ENCODE measurements at regions not wholly inside any gene's neighbourhood (a gene's known extent, or its start where the extent isn't known, plus 50 kb on each side); places are given as distances from the start of the nearest gene placed in this dataset.

- Histone ChIP-seq H3K4me3 (no peak overlapping the region), H3K27me3 (no peaks in the 10 kb centered on the region), H3K4me1 (peaks cover 0 to 11% (median 0%) of the 10 kb centered on the region in 12 donors), H3K9me3 (peaks cover 0 to 14% (median 0%) of the 10 kb centered on the region in 12 donors), H3K27ac (no peak overlapping the region), H3K36me3 (no peaks in the 10 kb centered on the region)
- intact Hi-C loops (cut with DNase I): no loop called here
- DNase-seq (no peak), ATAC-seq (no peak)
- TF ChIP-seq CTCF (IDR thresholded peaks at IDR 0.05) (no peak), POLR2A (IDR thresholded peaks at IDR 0.05) (no peak)
- WGBS, 4 donors: 74 to 77% (median 76%) methylated on average over 5 of the region's 5 CpGs
Measured at GRCh38 chr20:4415281-4415680, 166.2 kb upstream of the ADRA1D start.

- Histone ChIP-seq H3K9me3 (peaks cover 0 to 5% (median 0%) of the 10 kb centered on the region in 12 donors), H3K27me3 (no peaks in the 10 kb centered on the region), H3K36me3 (no peaks in the 10 kb centered on the region), H3K4me1 (peaks cover 0 to 11% (median 0%) of the 10 kb centered on the region in 12 donors), H3K27ac (peak overlapping the region in 1 of 12 donors; percentile 59), H3K4me3 (no peak overlapping the region)
- 51 to 61% (median 58%) methylated on average over 8 of the region's 8 CpGs for WGBS, 4 donors
- no peak for ATAC-seq
- no peak for TF ChIP-seq CTCF (IDR thresholded peaks at IDR 0.05)
- no peak for TF ChIP-seq POLR2A (IDR thresholded peaks at IDR 0.05)
- intact Hi-C loops (cut with DNase I): no loop called here
- no peak for DNase-seq
Measured at GRCh38 chr20:4413314-4414049, 164.4 kb upstream of the ADRA1D start.

GRCh38 chr20:4412216-4412615 lies 163.1 kb upstream of the ADRA1D start:
- intact Hi-C loops (cut with DNase I): no loop called here
- no peaks in the 10 kb centered on the region for H3K9me3 ChIP-seq
- H3K4me3 ChIP-seq: no peak overlapping the region
- no peak for ATAC-seq
- no peak for DNase-seq
- H3K27me3 ChIP-seq: no peaks in the 10 kb centered on the region
- TF ChIP-seq POLR2A (IDR thresholded peaks at IDR 0.05) (no peak), CTCF (IDR thresholded peaks at IDR 0.05) (no peak)
- no peaks in the 10 kb centered on the region for H3K36me3 ChIP-seq
- H3K27ac ChIP-seq: no peak overlapping the region
- H3K4me1 ChIP-seq: peaks cover 0 to 11% (median 0%) of the 10 kb centered on the region in 12 donors
- 92 to 97% (median 93%) methylated on average over 1 of the region's 1 CpG for WGBS, 4 donors

GRCh38 chr20:4411744-4412143 lies 162.7 kb upstream of the ADRA1D start:
- Histone ChIP-seq H3K36me3 (no peaks in the 10 kb centered on the region), H3K9me3 (no peaks in the 10 kb centered on the region), H3K27ac (no peak overlapping the region), H3K4me3 (no peak overlapping the region), H3K27me3 (no peaks in the 10 kb centered on the region), H3K4me1 (peaks cover 0 to 11% (median 0%) of the 10 kb centered on the region in 12 donors)
- TF ChIP-seq CTCF (IDR thresholded peaks at IDR 0.05) (no peak), POLR2A (IDR thresholded peaks at IDR 0.05) (no peak)
- intact Hi-C loops (cut with DNase I): no loop called here
- no peak for ATAC-seq
- no peak for DNase-seq
- WGBS, 4 donors: 66 to 79% (median 72%) methylated on average over 4 of the region's 4 CpGs
